H1 (cell line): ENCODE measurements at regions not wholly inside any gene's neighbourhood (a gene's known extent, or its start where the extent isn't known, plus 50 kb on each side); places are given as distances from the start of the nearest gene placed in this dataset.

Experiments
- CTCF ChIA-PET: fragments of 300-600 bp; sonication (Branson Sonifier 250); formaldehyde crosslinking; loops from one replicate; lab custom pipeline; 2021; ENCODE audit not compliant: partially characterized antibody; lab: Charles Lee
- POLR2A ChIA-PET: fragments of 300-600 bp; sonication (Branson Sonifier 250); formaldehyde crosslinking; loops from one replicate; lab custom pipeline; 2021; ENCODE audit warnings: inconsistent platforms; ENCODE audit not compliant: partially characterized antibody; lab: Charles Lee
- DNase-seq, 2 experiments: peaks; one replicate each; pipeline versions ENCODE4 v3.0.0 to v3.0.0-alpha.2; 2010 to 2022; ENCODE audit warnings: low spot score in 2 of 2, low read depth in 1 of 2, mixed read lengths in 1 of 2
- FAIRE-seq: peaks from 2 replicates; lab custom pipeline; 2011; peaks lifted over from hg19 to GRCh38; lab: Jason Lieb, UNC
- H2AFZ ChIP-seq: 2 replicates; pipeline ENCODE4 v1.8.1; 2012; ENCODE audit warnings: low read length, inconsistent platforms
- H2AK5ac ChIP-seq: 2 replicates; pipeline ENCODE4 v1.6.1; 2013; ENCODE audit warnings: low read depth, low read length
- H2BK120ac ChIP-seq: replicated peaks from 2 replicates; pipeline ENCODE3; 2013; ENCODE audit warnings: low read depth, low read length, inconsistent platforms
- H2BK12ac ChIP-seq: 2 replicates; pipeline ENCODE4 v1.6.1; 2013; ENCODE audit warnings: low read depth, low read length
- H2BK15ac ChIP-seq: 2 replicates; pipeline ENCODE4 v1.6.1; 2013; ENCODE audit warnings: low read length
- H2BK20ac ChIP-seq: 2 replicates; pipeline ENCODE4 v1.6.1; 2013; ENCODE audit warnings: low read length
- H2BK5ac ChIP-seq: 2 replicates; pipeline ENCODE4 v1.6.1; 2013; ENCODE audit warnings: low read depth, low read length
- H3K14ac ChIP-seq: 2 replicates; pipeline ENCODE4 v1.6.1; 2013; ENCODE audit warnings: inconsistent platforms; ENCODE audit not compliant: insufficient read length
- H3K18ac ChIP-seq: 2 replicates; pipeline ENCODE4 v1.6.1; 2013; ENCODE audit warnings: low read length; ENCODE audit errors: extremely low read depth
- H3K23ac ChIP-seq: 2 replicates; pipeline ENCODE4 v1.6.1; 2013; ENCODE audit warnings: inconsistent platforms; ENCODE audit not compliant: insufficient read length
- H3K23me2 ChIP-seq: 2 replicates; pipeline ENCODE4 v1.6.1; 2013; ENCODE audit warnings: low read depth, low read length
- H3K27ac ChIP-seq: 2 replicates; pipeline ENCODE4 v1.6.1; 2011; ENCODE audit warnings: low read depth, low read length, inconsistent platforms
- H3K27me3 ChIP-seq, 4 experiments: replicated peaks in 1 of 4; 1 replicate in 1 of 4; 2 replicates in 3 of 4; pipeline versions ENCODE4 v1.6.1 to v1.8.1; 2011 to 2013; ENCODE audit warnings: low read length in 3 of 4, mild to moderate bottlenecking in 3 of 4, inconsistent platforms in 2 of 4, mixed read lengths in 2 of 4, moderate library complexity in 1 of 4; ENCODE audit not compliant: control insufficient read depth in 3 of 4, insufficient read depth in 3 of 4; ENCODE audit errors: extremely low read depth in 1 of 4
- H3K36me3 ChIP-seq, 4 experiments: 2 replicates each; pipeline versions ENCODE4 v1.6.1 to v1.8.1; 2011 to 2013; ENCODE audit warnings: mild to moderate bottlenecking in 4 of 4, low read length in 3 of 4, moderate library complexity in 2 of 4, control low read depth in 1 of 4, inconsistent platforms in 1 of 4; ENCODE audit not compliant: insufficient read depth in 4 of 4, control insufficient read depth in 2 of 4
- H3K4ac ChIP-seq: replicated peaks from 2 replicates; pipeline ENCODE3; 2013; ENCODE audit warnings: low read length, low read depth, mixed read lengths, inconsistent platforms; ENCODE audit not compliant: insufficient read length
- H3K4me1 ChIP-seq, 4 experiments: replicated peaks in 1 of 4; 1 replicate in 1 of 4; 2 replicates in 3 of 4; pipeline versions ENCODE4 v1.6.1 to v1.8.1; 2011 to 2013; ENCODE audit warnings: low read length in 3 of 4, inconsistent platforms in 2 of 4, mixed read lengths in 1 of 4; ENCODE audit not compliant: insufficient read depth in 4 of 4, control insufficient read depth in 3 of 4
- H3K4me2 ChIP-seq, 2 experiments: 2 replicates each; pipeline versions ENCODE4 v1.6.1 to v1.8.1; 2011 to 2013; ENCODE audit warnings: low read depth in 2 of 2, low read length in 2 of 2, control low read depth in 1 of 2, inconsistent platforms in 1 of 2, mild to moderate bottlenecking in 1 of 2; ENCODE audit not compliant: insufficient read depth in 1 of 2
- H3K4me3 ChIP-seq, 4 experiments: fragments of 200-600, 300-600 bp in 1 of 4; sonication (generic), shearing (Covaris generic), sonication (Bioruptor Twin) in 1 of 4; 2 replicates each; pipeline versions ENCODE4 v1.5.1 to v1.8.1; 2011 to 2016; ENCODE audit warnings: low read length in 4 of 4, low read depth in 3 of 4, control low read depth in 2 of 4, inconsistent platforms in 2 of 4, mild to moderate bottlenecking in 2 of 4, mixed read lengths in 1 of 4, moderate library complexity in 1 of 4; ENCODE audit not compliant: insufficient read depth in 2 of 4; ENCODE audit errors: extremely low read depth in 1 of 4
- H3K56ac ChIP-seq: replicated peaks from 2 replicates; pipeline ENCODE3; 2013; ENCODE audit warnings: low read depth, mild to moderate bottlenecking, mixed read lengths, low read length, inconsistent platforms; ENCODE audit not compliant: insufficient read length
- H3K79me1 ChIP-seq: 2 replicates; pipeline ENCODE4 v1.6.1; 2013; ENCODE audit warnings: low read depth, low read length, control low read depth
- H3K79me2 ChIP-seq, 2 experiments: 2 replicates each; pipeline versions ENCODE4 v1.6.1 to v1.8.1; 2012 to 2013; ENCODE audit warnings: low read length in 2 of 2, mild to moderate bottlenecking in 2 of 2, inconsistent platforms in 1 of 2; ENCODE audit not compliant: insufficient read depth in 2 of 2, control insufficient read depth in 1 of 2
- H3K9ac ChIP-seq, 4 experiments: replicated peaks in 1 of 4; 1 replicate in 1 of 4; 2 replicates in 3 of 4; pipeline versions ENCODE4 v1.6.1 to v1.8.1; 2011 to 2013; ENCODE audit warnings: low read depth in 3 of 4, low read length in 3 of 4, control low read depth in 2 of 4, mild to moderate bottlenecking in 2 of 4, moderate library complexity in 2 of 4, inconsistent platforms in 1 of 4; ENCODE audit errors: extremely low read depth in 1 of 4
- H3K9me3 ChIP-seq, 2 experiments: 2 replicates each; pipeline versions ENCODE4 v1.6.1 to v1.8.1; 2012 to 2013; ENCODE audit warnings: mild to moderate bottlenecking in 2 of 2, moderate library complexity in 2 of 2, control low read depth in 1 of 2, inconsistent platforms in 1 of 2, low read depth in 1 of 2, low read length in 1 of 2, mixed read lengths in 1 of 2; ENCODE audit not compliant: insufficient read depth in 2 of 2
- H4K20me1 ChIP-seq, 2 experiments: replicated peaks in 1 of 2; 2 replicates each; pipeline versions ENCODE3 to v1.8.1; 2011 to 2013; ENCODE audit warnings: inconsistent platforms in 2 of 2, low read length in 2 of 2, mild to moderate bottlenecking in 1 of 2; ENCODE audit not compliant: insufficient read depth in 2 of 2, control insufficient read depth in 1 of 2
- H4K5ac ChIP-seq: 2 replicates; pipeline ENCODE4 v1.6.1; 2013; ENCODE audit warnings: low read length, low read depth, mixed read lengths, inconsistent platforms; ENCODE audit not compliant: insufficient read length
- H4K8ac ChIP-seq: 2 replicates; pipeline ENCODE4 v1.8.0; 2013; ENCODE audit warnings: mild to moderate bottlenecking, moderate library complexity, low read length, inconsistent platforms; ENCODE audit not compliant: insufficient read depth; ENCODE audit errors: extremely low read depth
- H4K91ac ChIP-seq: replicated peaks from 2 replicates; pipeline ENCODE3; 2013; ENCODE audit warnings: low read length, mixed read lengths, inconsistent platforms; ENCODE audit not compliant: insufficient read length
- BRCA1 ChIP-seq: IDR thresholded peaks from 2 replicates; pipeline ENCODE4 v1.6.1; 2012; ENCODE audit warnings: low read depth, low read length, improper control_type of control experiment
- CBX8 ChIP-seq: fragments of 300-800, 300-1000 bp; sonication (generic); IDR thresholded peaks from 2 replicates; pipeline ENCODE4 v1.7.1; 2016; ENCODE audit warnings: low read depth, low read length, borderline replicate concordance
- CEBPB ChIP-seq: IDR thresholded peaks from 2 replicates; pipeline ENCODE4 v1.6.1; 2012; ENCODE audit warnings: low read depth, low read length
- EP300 ChIP-seq, 2 experiments: IDR thresholded peaks; 1 replicate in 1 of 2; 2 replicates in 1 of 2; pipeline ENCODE4 v1.6.1; 2011 to 2012; ENCODE audit warnings: low read depth in 2 of 2, low read length in 2 of 2, mild to moderate bottlenecking in 2 of 2, borderline replicate concordance in 1 of 2, inconsistent platforms in 1 of 2, moderate library complexity in 1 of 2
- HDAC2 ChIP-seq, 2 experiments: fragments of 300-600 bp in 1 of 2; sonication (generic) in 1 of 2; IDR thresholded peaks; 2 replicates each; pipeline ENCODE4 v1.6.1; 2011 to 2012; ENCODE audit warnings: low read depth in 2 of 2, low read length in 2 of 2, mild to moderate bottlenecking in 2 of 2, moderate library complexity in 2 of 2, borderline replicate concordance in 1 of 2, inconsistent platforms in 1 of 2
- JUND ChIP-seq: IDR thresholded peaks from 2 replicates; pipeline ENCODE4 v1.6.1; 2011; ENCODE audit warnings: mild to moderate bottlenecking, improper control_type of control experiment, low read length
- KDM5A ChIP-seq: fragments of 200-600 bp; IDR thresholded peaks from 2 replicates; pipeline ENCODE4 v1.7.1; 2012; ENCODE audit warnings: mild to moderate bottlenecking, low read length, inconsistent platforms, mixed read lengths
- NRF1 ChIP-seq: IDR thresholded peaks from 2 replicates; pipeline ENCODE4 v1.6.1; 2011; ENCODE audit warnings: mild to moderate bottlenecking, low read depth, low read length, improper control_type of control experiment
- SP1 ChIP-seq: IDR thresholded peaks from 2 replicates; pipeline ENCODE4 v1.6.1; 2011; ENCODE audit warnings: low read depth, low read length
- SP2 ChIP-seq: IDR thresholded peaks from 2 replicates; pipeline ENCODE4 v1.6.1; 2012; ENCODE audit warnings: mild to moderate bottlenecking, low read length, inconsistent platforms
- TCF12 ChIP-seq: IDR thresholded peaks from 2 replicates; pipeline ENCODE4 v1.6.1; 2011; ENCODE audit warnings: low read depth, mild to moderate bottlenecking, low read length
- WGBS, 2 experiments: shearing (Covaris generic) in 1 of 2; methylation state at CpG; one replicate each; pipeline versions ENCODE4 v1.1.6 to v1.1.7; 2013 to 2015; ENCODE audit warnings: low lambda C conversion rate in 2 of 2, mixed read lengths in 2 of 2, inconsistent platforms in 1 of 2, low coverage in 1 of 2, missing lambda C conversion rate in 1 of 2; ENCODE audit not compliant: insufficient replicate concordance in 2 of 2, insufficient coverage in 1 of 2, insufficient read length in 1 of 2; ENCODE audit errors: extremely low coverage in 1 of 2, missing lambda C conversion rate in 1 of 2; 5-methylcytosine and 5-hydroxymethylcytosine counted together

GRCh38 chr12:94766397-94766796 lies 116.0 kb upstream of the TMCC3 start:
- H4K20me1 ChIP-seq, result no peaks in the 10 kb centered on the region
- H2BK15ac ChIP-seq, result no peak overlapping the region
- no peak overlapping the region for H3K14ac ChIP-seq
- ChIA-PET CTCF (no interaction called here), POLR2A (no interaction called here)
- no peak overlapping the region for H3K4me3 ChIP-seq
- DNase-seq (no peak), FAIRE-seq (no peak)
- no peak overlapping the region for H3K27ac ChIP-seq
- H2BK5ac ChIP-seq, result no peak overlapping the region
- 79% methylated on average over 1 of the region's 1 CpG; no CpG with 5 or more reads in 1 of the 2 experiments for WGBS, 2 experiments
- H3K23ac ChIP-seq, result no peak overlapping the region
- no peak overlapping the region for H4K5ac ChIP-seq
- H3K4me1 ChIP-seq, result peaks cover 0 to 4% (median 3%) of the 10 kb centered on the region in 4 experiments; a peak in 3 of 7 replicates
- H3K36me3 ChIP-seq, result no peaks in the 10 kb centered on the region
- H3K4ac ChIP-seq, result no peak overlapping the region
- no peaks in the 10 kb centered on the region for H3K79me2 ChIP-seq
- H3K27me3 ChIP-seq, result no peaks in the 10 kb centered on the region; a peak in 1 of 7 replicates
- H3K4me2 ChIP-seq, result no peak overlapping the region
- H3K23me2 ChIP-seq, result no peaks in the 10 kb centered on the region; the same call in 1 of the 2 replicates
- H2BK120ac ChIP-seq, result no peak overlapping the region
- H4K91ac ChIP-seq, result no peak overlapping the region
- H2BK12ac ChIP-seq, result no peak overlapping the region
- no peak overlapping the region for H2BK20ac ChIP-seq
- no peak overlapping the region for H2AK5ac ChIP-seq
- no peak overlapping the region for H2AFZ ChIP-seq
- no peak overlapping the region for H3K56ac ChIP-seq
- H3K9me3 ChIP-seq, result no peaks in the 10 kb centered on the region
- no peak for TF ChIP-seq NRF1
- no peak for TF ChIP-seq SP2
- TF ChIP-seq KDM5A, result no peak
- TF ChIP-seq CEBPB, result no peak
- TF ChIP-seq SP1, result no peak
- TF ChIP-seq JUND, result no peak
- no peak for TF ChIP-seq BRCA1
- no peak for TF ChIP-seq EP300 (IDR thresholded peaks at IDR 0.05; ENCODE audit: borderline replicate concordance in 1 of 2, low read depth in 2 of 2, low read length in 2 of 2)
- no peak for TF ChIP-seq CBX8
- no peak for TF ChIP-seq TCF12
- no peak for TF ChIP-seq HDAC2 (IDR thresholded peaks at IDR 0.05; ENCODE audit: borderline replicate concordance in 1 of 2, low read depth in 2 of 2, low read length in 2 of 2)
- H3K79me1 ChIP-seq, result no peaks in the 10 kb centered on the region
- H4K8ac ChIP-seq, result no peak overlapping the region
- H3K18ac ChIP-seq, result no peak overlapping the region
- H3K9ac ChIP-seq, result no peak overlapping the region
